Muscle of leg (tissue), 3 donors: ENCODE measurements at regions not wholly inside any gene's neighbourhood (a gene's known extent, or its start where the extent isn't known, plus 50 kb on each side); places are given as distances from the start of the nearest gene placed in this dataset.

Source experiments
- DNase-seq: peaks from one replicate; pipeline ENCODE4 v3.0.0; 2013
- H3K27ac ChIP-seq: one replicate; pipeline ENCODE4 v1.5.1; 2013; ENCODE audit warnings: mild to moderate bottlenecking, low read length, control low read depth
- H3K27me3 ChIP-seq: one replicate; pipeline ENCODE4 v1.6.1; 2013; ENCODE audit warnings: low read length; ENCODE audit not compliant: control insufficient read depth, insufficient read depth
- H3K36me3 ChIP-seq: one replicate; pipeline ENCODE4 v1.6.1; 2013; ENCODE audit warnings: low read length; ENCODE audit not compliant: control insufficient read depth, insufficient read depth
- H3K4me1 ChIP-seq: one replicate; pipeline ENCODE4 v1.6.1; 2013; ENCODE audit warnings: low read length; ENCODE audit not compliant: control insufficient read depth, insufficient read depth
- H3K4me3 ChIP-seq: one replicate; pipeline ENCODE4 v1.5.1; 2013; ENCODE audit warnings: low read length, control low read depth
- H3K9me3 ChIP-seq: replicated peaks from 2 replicates; pipeline ENCODE4 v1.6.1; 2013; ENCODE audit warnings: low read depth, low read length; ENCODE audit not compliant: control insufficient read depth
- WGBS: methylation state at CpG from one replicate; pipeline ENCODE4 v1.1.5; 2013; ENCODE audit warnings: missing lambda C conversion rate; ENCODE audit not compliant: insufficient coverage; 5-methylcytosine and 5-hydroxymethylcytosine counted together

GRCh38 chr5:135218790-135219568, 180.1 kb downstream of the MACROH2A1 start:
- H3K9me3 ChIP-seq = no peaks in the 10 kb centered on the region
- H3K27me3 ChIP-seq = peaks cover 4% of the 10 kb centered on the region
- no peak overlapping the region for H3K4me3 ChIP-seq
- peak overlapping the region; percentile 75 for H3K27ac ChIP-seq
- peaks cover 42% of the 10 kb centered on the region for H3K4me1 ChIP-seq
- no CpG with 5 or more reads among the region's 13 CpGs for WGBS
- peak; percentile 87 for DNase-seq
- no peaks in the 10 kb centered on the region for H3K36me3 ChIP-seq

GRCh38 chr5:135218486-135218755, 180.6 kb downstream of the MACROH2A1 start:
- no peak overlapping the region for H3K4me3 ChIP-seq
- H3K36me3 ChIP-seq = no peaks in the 10 kb centered on the region
- H3K9me3 ChIP-seq = no peaks in the 10 kb centered on the region
- peak overlapping the region; percentile 62 for H3K27ac ChIP-seq
- WGBS = 89% methylated on average over 3 of the region's 3 CpGs
- no peak for DNase-seq
- H3K4me1 ChIP-seq = peaks cover 45% of the 10 kb centered on the region
- peaks cover 6% of the 10 kb centered on the region for H3K27me3 ChIP-seq

DNA sequence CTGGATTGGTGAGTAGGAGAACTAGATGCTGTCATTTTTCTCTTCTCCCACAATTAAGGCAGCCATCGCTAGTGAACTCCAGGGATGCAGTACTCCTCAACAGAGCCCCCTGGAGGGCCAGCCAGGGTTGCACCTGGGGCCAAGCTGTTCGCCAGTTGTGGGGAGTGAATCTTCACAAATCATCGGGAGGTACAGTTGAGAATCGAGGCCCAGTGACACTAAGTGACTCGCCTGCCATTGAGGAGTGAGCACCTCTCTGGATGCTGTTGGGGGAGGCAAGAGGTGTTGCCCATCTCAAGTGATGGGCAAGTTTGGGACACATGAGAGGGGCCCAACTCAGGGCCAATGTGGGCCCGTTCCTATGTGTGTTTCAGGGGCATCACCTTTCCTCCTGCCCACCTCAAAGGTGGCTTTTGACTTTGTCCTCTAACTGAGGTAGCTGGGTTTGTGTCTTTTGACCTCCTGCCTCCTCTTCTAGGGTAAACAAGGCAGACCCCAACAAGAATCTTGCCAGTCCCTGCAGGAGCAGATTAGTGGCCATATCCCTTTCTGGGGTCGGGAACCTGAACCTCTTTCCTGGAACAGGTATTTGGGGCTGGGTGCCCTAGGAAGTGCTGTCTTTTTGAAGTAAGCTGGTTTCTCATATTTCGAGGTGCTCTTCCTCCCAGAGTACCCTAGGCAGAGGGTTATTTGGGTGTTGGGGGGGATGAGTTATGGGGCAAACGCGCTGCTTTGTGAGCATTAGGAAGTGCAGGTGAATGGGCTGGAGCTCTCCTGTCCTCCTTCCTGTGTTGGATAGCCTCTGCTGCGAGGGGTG, 181.2 kb downstream of the MACROH2A1 start:
- Histone ChIP-seq H3K4me3 (no peak overlapping the region), H3K9me3 (no peaks in the 10 kb centered on the region), H3K27me3 (peaks cover 7% of the 10 kb centered on the region), H3K36me3 (no peaks in the 10 kb centered on the region), H3K27ac (peak overlapping the region; percentile 62), H3K4me1 (peaks cover 45% of the 10 kb centered on the region)
- 96% methylated on average over 11 of the region's 11 CpGs for WGBS
- DNase-seq = no peak

- no peak for DNase-seq
- H3K27me3 ChIP-seq = peaks cover 7% of the 10 kb centered on the region
- H3K9me3 ChIP-seq = no peaks in the 10 kb centered on the region
- no peaks in the 10 kb centered on the region for H3K36me3 ChIP-seq
- peaks cover 45% of the 10 kb centered on the region for H3K4me1 ChIP-seq
- no peak overlapping the region for H3K27ac ChIP-seq
- no peak overlapping the region for H3K4me3 ChIP-seq
Measured at GRCh38 chr5:135216471-135217343, 182.3 kb downstream of the MACROH2A1 start.

DNA sequence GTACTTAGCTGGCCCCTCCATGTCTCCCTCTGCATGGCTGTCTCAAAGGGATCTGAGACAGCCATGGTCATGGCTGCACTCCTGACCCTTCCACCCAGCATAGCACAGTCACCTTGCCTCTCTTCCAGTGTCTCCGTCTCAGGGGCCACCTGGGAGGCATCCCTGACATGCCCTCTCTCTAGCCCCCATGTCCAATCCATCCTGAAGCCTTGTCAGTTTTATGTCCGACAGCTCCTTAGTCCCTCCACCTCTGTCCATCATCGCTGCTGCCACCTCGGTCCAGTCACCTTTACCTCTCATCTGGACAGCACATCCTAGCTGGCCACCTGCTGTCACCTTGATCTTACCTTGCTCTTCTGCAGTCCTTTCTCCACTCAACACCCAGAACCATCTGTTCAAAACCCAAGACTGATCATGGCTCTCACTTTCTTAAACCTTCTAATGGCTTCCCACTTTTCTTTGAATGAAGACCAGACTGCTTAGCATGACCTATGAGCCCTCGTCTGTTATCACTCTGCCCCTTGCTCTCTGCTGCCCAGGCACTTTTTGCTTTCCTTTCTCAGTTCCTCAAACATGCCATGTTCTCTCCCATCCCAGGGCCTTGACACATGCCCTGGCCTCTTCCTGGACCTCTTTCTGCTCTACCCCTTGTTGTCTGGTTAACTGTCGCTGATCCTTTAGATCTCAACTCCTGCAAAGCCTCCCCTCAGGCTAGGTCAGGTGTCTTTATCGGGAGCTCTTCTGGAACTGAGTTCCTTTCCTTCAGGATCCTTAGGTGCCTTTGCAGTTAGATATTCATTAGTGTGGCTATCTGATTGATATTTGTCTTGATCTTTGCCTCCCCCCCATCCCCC, 181.8 kb upstream of the PITX1 start:
- peaks cover 7% of the 10 kb centered on the region for H3K27me3 ChIP-seq
- no peak overlapping the region for H3K27ac ChIP-seq
- H3K4me1 ChIP-seq = peaks cover 48% of the 10 kb centered on the region
- no peak overlapping the region for H3K4me3 ChIP-seq
- no peaks in the 10 kb centered on the region for H3K9me3 ChIP-seq
- 84% methylated on average over 6 of the region's 7 CpGs for WGBS
- no peaks in the 10 kb centered on the region for H3K36me3 ChIP-seq
- DNase-seq = no peak

GRCh38 chr5:135214897-135215616, 181.0 kb upstream of the PITX1 start:
- WGBS = 68% methylated on average over 5 of the region's 7 CpGs

GRCh38 chr5:135213466-135214239, 179.6 kb upstream of the PITX1 start:
- Histone ChIP-seq H3K4me1 (peaks cover 47% of the 10 kb centered on the region), H3K27ac (no peak overlapping the region), H3K9me3 (no peaks in the 10 kb centered on the region), H3K27me3 (peaks cover 7% of the 10 kb centered on the region), H3K36me3 (no peaks in the 10 kb centered on the region), H3K4me3 (no peak overlapping the region)
- no peak for DNase-seq
- WGBS = 79% methylated on average over 14 of the region's 15 CpGs

More at GRCh38 chr5:135214897-135215616, 181.0 kb upstream of the PITX1 start:
- Histone ChIP-seq H3K4me3 (no peak overlapping the region), H3K27me3 (peaks cover 7% of the 10 kb centered on the region), H3K4me1 (peaks cover 45% of the 10 kb centered on the region), H3K27ac (no peak overlapping the region), H3K36me3 (no peaks in the 10 kb centered on the region), H3K9me3 (no peaks in the 10 kb centered on the region)
- peak; percentile 70 for DNase-seq

DNA sequence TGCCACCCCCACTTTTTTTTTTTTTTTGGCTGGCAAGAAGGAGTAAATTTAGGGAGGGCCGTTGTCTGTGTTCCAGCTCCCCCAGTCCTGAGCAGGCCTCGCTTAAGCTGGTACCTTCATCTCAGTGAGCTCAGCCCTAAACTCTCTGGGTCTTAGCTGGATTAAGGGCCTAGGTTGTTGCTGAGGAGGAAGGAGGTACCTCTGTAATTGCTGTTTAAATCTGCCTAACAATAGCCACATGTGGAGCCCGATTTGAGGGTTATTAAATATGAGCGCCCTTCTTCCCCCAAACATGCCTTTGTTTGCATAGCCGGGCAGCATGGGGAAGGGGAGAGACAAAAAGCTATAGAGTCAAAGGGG, 179.0 kb upstream of the PITX1 start:
- Histone ChIP-seq H3K4me1 (peaks cover 40% of the 10 kb centered on the region), H3K4me3 (no peak overlapping the region), H3K9me3 (no peaks in the 10 kb centered on the region), H3K27ac (no peak overlapping the region), H3K36me3 (no peaks in the 10 kb centered on the region), H3K27me3 (peaks cover 7% of the 10 kb centered on the region)
- 61% methylated on average over 2 of the region's 5 CpGs for WGBS
- DNase-seq = no peak
